A673 (cell line): ENCODE measurements at regions not wholly inside any gene's neighbourhood (a gene's known extent, or its start where the extent isn't known, plus 50 kb on each side); places are given as distances from the start of the nearest gene placed in this dataset.

ENCODE experiments used
- BruUV-seq: library from RNA; stranded (reverse); fragments of 400-500 nt; replicated peaks from 2 replicates; lab custom pipeline; 2021; lab: Mats Ljungman, UMichigan
- CTCF ChIA-PET: fragments of 300-600 bp; sonication (Branson Sonifier 250); formaldehyde crosslinking; loops from one replicate; lab custom pipeline; 2022; ENCODE audit warnings: antibody characterized with exemption; lab: Charles Lee
- POLR2A ChIA-PET: fragments of 300-600 bp; sonication (Branson Sonifier 250); formaldehyde crosslinking; loops from one replicate; lab custom pipeline; 2022; ENCODE audit warnings: antibody characterized with exemption; ENCODE audit not compliant: low non-redundant PET; lab: Charles Lee
- DNase-seq: peaks from one replicate; pipeline ENCODE4 v3.0.0-alpha.2; 2015; ENCODE audit warnings: low spot score
- H3K27ac ChIP-seq: fragments of 200-600 bp; sonication (generic); 2 replicates; pipeline ENCODE4 v1.5.1; 2016; ENCODE audit warnings: mixed run types, low read depth, mild to moderate bottlenecking, mixed read lengths, antibody characterized with exemption, low read length; ENCODE audit not compliant: poor library complexity, severe bottlenecking
- H3K27me3 ChIP-seq: fragments of 200-600 bp; sonication (generic); replicated peaks from 2 replicates; pipeline ENCODE4 v1.6.1; 2017; ENCODE audit warnings: mixed run types, low read depth, mild to moderate bottlenecking, mixed read lengths, antibody characterized with exemption, low read length; ENCODE audit not compliant: insufficient read depth, poor library complexity
- H3K36me3 ChIP-seq: fragments of 200-600 bp; sonication (generic); 2 replicates; pipeline ENCODE4 v1.6.1; 2016; ENCODE audit warnings: mixed run types, mild to moderate bottlenecking, mixed read lengths, antibody characterized with exemption, low read length; ENCODE audit not compliant: insufficient read depth, poor library complexity, severe bottlenecking
- H3K4me1 ChIP-seq: fragments of 200-600 bp; sonication (generic); 2 replicates; pipeline ENCODE4 v1.6.1; 2017; ENCODE audit warnings: mixed run types, mild to moderate bottlenecking, mixed read lengths, antibody characterized with exemption, low read length; ENCODE audit not compliant: insufficient read depth, poor library complexity, severe bottlenecking
- H3K4me3 ChIP-seq: fragments of 200-600 bp; sonication (generic); 2 replicates; pipeline ENCODE4 v1.5.1; 2016; ENCODE audit warnings: low read depth, mixed run types, mild to moderate bottlenecking, mixed read lengths, low read length; ENCODE audit not compliant: poor library complexity, severe bottlenecking
- H3K9me3 ChIP-seq: fragments of 200-600 bp; sonication (generic); 2 replicates; pipeline ENCODE4 v1.6.1; 2016; ENCODE audit warnings: mixed run types, low read depth, mild to moderate bottlenecking, mixed read lengths, antibody characterized with exemption, low read length; ENCODE audit not compliant: poor library complexity, severe bottlenecking
- EZH2 ChIP-seq: fragments of 200-600 bp; sonication (generic); IDR thresholded peaks from 2 replicates; pipeline ENCODE4 v1.6.1; 2017; ENCODE audit warnings: borderline replicate concordance, low read depth, mild to moderate bottlenecking, mixed read lengths, antibody characterized with exemption, low read length; ENCODE audit not compliant: poor library complexity, severe bottlenecking
- intact Hi-C: fragments of 100-400 bp; cut with micrococcal nuclease; formaldehyde crosslinking; loops from one replicate; pipeline ENCODE4 v1.10.0; 2022; ENCODE audit not compliant: unreplicated experiment
- TF ChIP-seq, protein P1 (sequence below): fragments of 300-800, 200-600 bp; sonication (generic); conservative IDR thresholded peaks from 2 replicates; pipeline ENCODE4 v1.5.1; 2017; ENCODE audit warnings: low read depth, mild to moderate bottlenecking, antibody characterized with exemption, low read length, moderate library complexity, mixed read lengths

DNA sequence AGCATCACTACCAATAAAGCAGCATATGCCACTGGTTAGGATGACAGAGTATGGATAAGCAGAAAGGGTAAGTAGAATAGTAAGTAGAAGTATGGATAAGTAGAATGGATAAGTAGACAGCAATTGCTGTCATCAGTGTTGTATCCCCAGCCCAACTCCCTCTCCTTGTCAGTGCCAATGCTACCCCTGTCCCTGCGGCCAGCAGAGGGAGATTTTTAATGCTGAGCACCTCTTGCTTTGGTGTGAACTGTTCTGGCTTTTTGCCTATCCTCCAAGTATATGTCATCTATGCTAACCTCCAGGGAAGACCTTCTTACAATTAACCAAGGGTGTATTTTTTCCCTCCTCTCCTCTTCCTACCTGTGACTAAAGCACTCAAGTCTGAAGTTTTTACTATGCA is 136.7 kb upstream of the SPHKAP start:
- POLR2A ChIA-PET = no interaction called here

DNA sequence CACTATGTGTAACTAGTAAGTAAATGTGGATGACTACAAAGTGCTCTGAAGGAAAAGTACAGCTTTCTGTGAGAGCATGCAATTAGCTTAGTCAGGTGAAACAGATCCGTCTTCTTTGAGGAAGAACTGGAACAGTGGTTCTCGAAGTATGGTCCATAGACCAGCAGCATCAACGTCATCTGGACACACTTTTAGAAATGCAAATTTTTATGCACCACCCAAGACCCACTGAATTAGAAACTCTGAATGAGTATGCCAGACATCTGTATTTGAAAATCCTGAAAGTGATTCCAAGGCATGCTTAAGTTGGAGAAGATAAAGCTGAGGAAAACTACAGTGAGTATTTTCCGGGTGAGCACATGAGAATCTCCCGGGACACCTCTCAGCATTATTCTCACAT is 130.7 kb upstream of the SPHKAP start:
- no peak for DNase-seq
- ChIA-PET CTCF (no interaction called here), POLR2A (no interaction called here)
- no TSS peak for BruUV-seq
- TF ChIP-seq, protein P1, sequence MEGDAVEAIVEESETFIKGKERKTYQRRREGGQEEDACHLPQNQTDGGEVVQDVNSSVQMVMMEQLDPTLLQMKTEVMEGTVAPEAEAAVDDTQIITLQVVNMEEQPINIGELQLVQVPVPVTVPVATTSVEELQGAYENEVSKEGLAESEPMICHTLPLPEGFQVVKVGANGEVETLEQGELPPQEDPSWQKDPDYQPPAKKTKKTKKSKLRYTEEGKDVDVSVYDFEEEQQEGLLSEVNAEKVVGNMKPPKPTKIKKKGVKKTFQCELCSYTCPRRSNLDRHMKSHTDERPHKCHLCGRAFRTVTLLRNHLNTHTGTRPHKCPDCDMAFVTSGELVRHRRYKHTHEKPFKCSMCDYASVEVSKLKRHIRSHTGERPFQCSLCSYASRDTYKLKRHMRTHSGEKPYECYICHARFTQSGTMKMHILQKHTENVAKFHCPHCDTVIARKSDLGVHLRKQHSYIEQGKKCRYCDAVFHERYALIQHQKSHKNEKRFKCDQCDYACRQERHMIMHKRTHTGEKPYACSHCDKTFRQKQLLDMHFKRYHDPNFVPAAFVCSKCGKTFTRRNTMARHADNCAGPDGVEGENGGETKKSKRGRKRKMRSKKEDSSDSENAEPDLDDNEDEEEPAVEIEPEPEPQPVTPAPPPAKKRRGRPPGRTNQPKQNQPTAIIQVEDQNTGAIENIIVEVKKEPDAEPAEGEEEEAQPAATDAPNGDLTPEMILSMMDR = no peak
- no peak for TF ChIP-seq EZH2
- H3K36me3 ChIP-seq = no peaks in the 10 kb centered on the region
- no peak overlapping the region for H3K4me3 ChIP-seq
- H3K27ac ChIP-seq = no peak overlapping the region
- intact Hi-C loops = loop anchor here (10.0 kb wide), 2 partner anchors 127 to 367 kb away; partner anchors contain the start of gene SPHKAP
- no peaks in the 10 kb centered on the region for H3K9me3 ChIP-seq
- H3K4me1 ChIP-seq = no peaks in the 10 kb centered on the region
- H3K27me3 ChIP-seq = no peaks in the 10 kb centered on the region

More for the DNA sequence above, 136.7 kb upstream of the SPHKAP start:
- BruUV-seq = no TSS peak
- H3K4me3 ChIP-seq = no peak overlapping the region
- CTCF ChIA-PET = interaction anchor here (0.9 kb wide), 1 partner anchor 339 kb away, joined by 3 read pairs; no protein-coding TSS in a partner anchor
- peaks cover 14% of the 10 kb centered on the region for H3K4me1 ChIP-seq
- H3K9me3 ChIP-seq = no peaks in the 10 kb centered on the region
- peak; percentile 76 for DNase-seq
- no peak overlapping the region for H3K27ac ChIP-seq
- intact Hi-C loops = loop anchor here (2.0 to 10.0 kb wide), 3 partner anchors 133 to 373 kb away; partner anchors contain the start of gene SPHKAP
- TF ChIP-seq, protein P1 = peak; percentile 71
- no peak for TF ChIP-seq EZH2
- H3K27me3 ChIP-seq = no peaks in the 10 kb centered on the region
- H3K36me3 ChIP-seq = no peaks in the 10 kb centered on the region

DNA sequence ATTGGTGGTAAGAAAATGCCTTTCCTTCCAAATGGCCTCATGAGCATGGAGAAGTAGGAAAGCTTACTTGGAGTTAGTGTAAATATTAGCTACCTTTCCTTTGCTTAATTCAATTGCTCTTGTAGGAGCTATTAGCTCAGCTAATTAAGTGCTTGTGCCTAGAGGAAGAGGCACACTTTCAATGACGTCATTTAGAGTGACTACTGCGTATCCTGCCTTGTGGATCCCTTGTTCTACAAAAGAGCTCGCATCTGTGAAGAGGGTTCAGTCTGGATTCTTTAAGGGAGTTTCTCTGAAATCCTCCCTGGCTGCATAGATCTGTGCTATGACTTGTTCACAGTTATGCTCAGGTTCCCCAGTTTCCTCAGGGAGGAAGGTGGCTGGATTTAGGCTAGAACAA is 122.5 kb upstream of the SPHKAP start:
- H3K27me3 ChIP-seq = no peaks in the 10 kb centered on the region
- TF ChIP-seq, protein P1 = no peak
- TF ChIP-seq EZH2 = no peak
- H3K9me3 ChIP-seq = no peaks in the 10 kb centered on the region
- POLR2A ChIA-PET = no interaction called here
- no TSS peak for BruUV-seq
- no peak overlapping the region for H3K27ac ChIP-seq
- no peaks in the 10 kb centered on the region for H3K4me1 ChIP-seq
- intact Hi-C loops = no loop called here
- no peak overlapping the region for H3K4me3 ChIP-seq
- no peak for DNase-seq
- CTCF ChIA-PET = no interaction called here
- no peaks in the 10 kb centered on the region for H3K36me3 ChIP-seq
